H9 (cell line): ENCODE measurements at regions not wholly inside any gene's neighbourhood (a gene's known extent, or its start where the extent isn't known, plus 50 kb on each side); places are given as distances from the start of the nearest gene placed in this dataset.
"Not testable (repeated sequence)": the region's sequence is repeated elsewhere in the genome, so short reads cannot be mapped to it uniquely, and the experiment has no call there.

ENCODE experiments used
- DNase-seq: peaks from one replicate; pipeline ENCODE4 v3.0.0-alpha.2; 2017
- H2AFZ ChIP-seq: one replicate; pipeline ENCODE4 v1.6.1; 2013; ENCODE audit warnings: mild to moderate bottlenecking, low read length, control low read depth, moderate library complexity
- H2AK5ac ChIP-seq: 2 replicates; pipeline ENCODE4 v1.6.1; 2013; ENCODE audit warnings: low read length, control low read depth, mixed read lengths; ENCODE audit not compliant: insufficient read length
- H2BK120ac ChIP-seq: one replicate; pipeline ENCODE4 v1.6.1; 2013; ENCODE audit warnings: low read depth, mild to moderate bottlenecking, low read length, control low read depth, inconsistent platforms; ENCODE audit not compliant: poor library complexity, severe bottlenecking
- H2BK12ac ChIP-seq: 2 replicates; pipeline ENCODE4 v1.6.1; 2013; ENCODE audit warnings: low read length, control low read depth, mixed read lengths, low read depth; ENCODE audit not compliant: insufficient read length
- H2BK15ac ChIP-seq: 2 replicates; pipeline ENCODE4 v1.6.1; 2013; ENCODE audit warnings: low read depth, low read length, control low read depth
- H2BK20ac ChIP-seq: one replicate; pipeline ENCODE4 v1.6.1; 2013; ENCODE audit warnings: low read depth, mild to moderate bottlenecking, low read length, control low read depth, inconsistent platforms; ENCODE audit not compliant: poor library complexity, severe bottlenecking
- H2BK5ac ChIP-seq: 2 replicates; pipeline ENCODE4 v1.6.1; 2013; ENCODE audit warnings: low read length, control low read depth, mixed read lengths; ENCODE audit not compliant: insufficient read length
- H3K14ac ChIP-seq: 2 replicates; pipeline ENCODE4 v1.6.1; 2013; ENCODE audit warnings: low read length, control low read depth; ENCODE audit not compliant: insufficient read depth
- H3K18ac ChIP-seq: 2 replicates; pipeline ENCODE4 v1.6.1; 2013; ENCODE audit warnings: low read depth, mild to moderate bottlenecking, mixed read lengths, low read length, control low read depth; ENCODE audit not compliant: insufficient read length
- H3K23ac ChIP-seq: 2 replicates; pipeline ENCODE4 v1.6.1; 2013; ENCODE audit warnings: low read length, control low read depth, mixed read lengths, low read depth; ENCODE audit not compliant: insufficient read length
- H3K23me2 ChIP-seq: 2 replicates; pipeline ENCODE4 v1.6.1; 2013; ENCODE audit warnings: low read depth, mild to moderate bottlenecking, mixed read lengths, low read length, control low read depth; ENCODE audit not compliant: insufficient read length, poor library complexity, severe bottlenecking
- H3K27ac ChIP-seq: 2 replicates; pipeline ENCODE4 v1.5.1; 2013; ENCODE audit warnings: low read length, control low read depth, mixed read lengths, low read depth; ENCODE audit not compliant: insufficient read length
- H3K27me3 ChIP-seq: 2 replicates; pipeline ENCODE4 v1.6.1; 2013; ENCODE audit warnings: low read length, control low read depth, inconsistent platforms; ENCODE audit not compliant: insufficient read depth
- H3K4ac ChIP-seq: 2 replicates; pipeline ENCODE4 v1.6.1; 2013; ENCODE audit warnings: low read depth, mild to moderate bottlenecking, control low read depth, inconsistent platforms, low read length, moderate library complexity
- H3K4me1 ChIP-seq: 2 replicates; pipeline ENCODE4 v1.6.1; 2013; ENCODE audit warnings: low read length, control low read depth, inconsistent platforms; ENCODE audit not compliant: insufficient read depth
- H3K4me2 ChIP-seq: 2 replicates; pipeline ENCODE4 v1.6.1; 2013; ENCODE audit warnings: low read length, control low read depth, mixed read lengths; ENCODE audit not compliant: insufficient read length, insufficient read depth
- H3K56ac ChIP-seq: 2 replicates; pipeline ENCODE4 v1.6.1; 2013; ENCODE audit warnings: low read depth, mild to moderate bottlenecking, mixed read lengths, low read length, control low read depth; ENCODE audit not compliant: insufficient read length
- H3K79me1 ChIP-seq: 2 replicates; pipeline ENCODE4 v1.6.1; 2013; ENCODE audit warnings: low read depth, mild to moderate bottlenecking, moderate library complexity, low read length, control low read depth, inconsistent platforms; ENCODE audit not compliant: insufficient read depth, poor library complexity, severe bottlenecking
- H3K79me2 ChIP-seq: 2 replicates; pipeline ENCODE4 v1.6.1; 2013; ENCODE audit warnings: low read length, control low read depth, inconsistent platforms; ENCODE audit not compliant: insufficient read depth
- H3K9ac ChIP-seq: 2 replicates; pipeline ENCODE4 v1.6.1; 2013; ENCODE audit warnings: low read length, control low read depth, mixed read lengths; ENCODE audit not compliant: insufficient read length; ENCODE audit errors: extremely low read depth
- H3K9me3 ChIP-seq: one replicate; pipeline ENCODE4 v1.6.1; 2013; ENCODE audit warnings: low read depth, low read length, inconsistent platforms; ENCODE audit not compliant: control insufficient read depth
- H3T11ph ChIP-seq: one replicate; pipeline ENCODE4 v1.6.1; 2013; ENCODE audit warnings: mild to moderate bottlenecking, low read length, control low read depth, inconsistent platforms
- H4K20me1 ChIP-seq: one replicate; pipeline ENCODE4 v1.6.1; 2013; ENCODE audit not compliant: control insufficient read depth, insufficient read length, insufficient read depth
- H4K5ac ChIP-seq: 2 replicates; pipeline ENCODE4 v1.6.1; 2013; ENCODE audit warnings: low read depth, mild to moderate bottlenecking, mixed read lengths, low read length, control low read depth; ENCODE audit not compliant: insufficient read length
- H4K8ac ChIP-seq: replicated peaks from 2 replicates; pipeline ENCODE4 v1.6.1; 2013; ENCODE audit warnings: low read length, control low read depth, mixed read lengths, low read depth; ENCODE audit not compliant: insufficient read length
- H4K91ac ChIP-seq: 2 replicates; pipeline ENCODE4 v1.6.1; 2013; ENCODE audit warnings: low read depth, mild to moderate bottlenecking, moderate library complexity, mixed read lengths, low read length, control low read depth; ENCODE audit not compliant: insufficient read length
- H3K27ac Mint-ChIP-seq, 3 experiments: 2 replicates in 2 of 3; 3 replicates in 1 of 3; pipeline ENCODE4 v1.8.0; 2020 to 2021; ENCODE audit warnings: mixed read lengths in 3 of 3, mild to moderate bottlenecking in 1 of 3, moderate library complexity in 1 of 3
- H3K27me3 Mint-ChIP-seq: 2 replicates; pipeline ENCODE4 v1.8.0; 2021; ENCODE audit warnings: low read depth, mild to moderate bottlenecking, moderate library complexity, mixed read lengths
- H3K36me3 Mint-ChIP-seq, 3 experiments: 2 replicates in 2 of 3; 3 replicates in 1 of 3; pipeline ENCODE4 v1.8.0; 2020 to 2021; ENCODE audit warnings: low read depth in 3 of 3, mixed read lengths in 3 of 3; ENCODE audit not compliant: insufficient read depth in 1 of 3
- H3K4me1 Mint-ChIP-seq, 2 experiments: 2 replicates each; pipeline ENCODE4 v1.8.0; 2020; ENCODE audit warnings: mixed read lengths in 2 of 2
- H3K4me3 Mint-ChIP-seq, 2 experiments: 2 replicates in 1 of 2; 3 replicates in 1 of 2; pipeline ENCODE4 v1.8.0; 2020 to 2021; ENCODE audit warnings: mild to moderate bottlenecking in 2 of 2, mixed read lengths in 2 of 2, moderate library complexity in 1 of 2
- H3K9me3 Mint-ChIP-seq, 2 experiments: 2 replicates in 1 of 2; 3 replicates in 1 of 2; pipeline ENCODE4 v1.8.0; 2020; ENCODE audit warnings: mild to moderate bottlenecking in 2 of 2, mixed read lengths in 2 of 2, moderate library complexity in 1 of 2
- WGBS: extraction: QIAGEN DNeasy Blood & Tissue Kit; methylation state at CpG from one replicate; pipeline ENCODE4 v1.1.7; 2013; ENCODE audit warnings: missing lambda C conversion rate, low lambda C conversion rate, mixed read lengths; ENCODE audit not compliant: insufficient read length; ENCODE audit errors: extremely low coverage; 5-methylcytosine and 5-hydroxymethylcytosine counted together
- TF ChIP-seq, protein P1 (sequence below): fragments of 200-600 bp; sonication (generic); conservative IDR thresholded peaks from 3 replicates; pipeline ENCODE4 v1.8.0; 2021; ENCODE audit warnings: antibody characterized with exemption, mild to moderate bottlenecking

DNA sequence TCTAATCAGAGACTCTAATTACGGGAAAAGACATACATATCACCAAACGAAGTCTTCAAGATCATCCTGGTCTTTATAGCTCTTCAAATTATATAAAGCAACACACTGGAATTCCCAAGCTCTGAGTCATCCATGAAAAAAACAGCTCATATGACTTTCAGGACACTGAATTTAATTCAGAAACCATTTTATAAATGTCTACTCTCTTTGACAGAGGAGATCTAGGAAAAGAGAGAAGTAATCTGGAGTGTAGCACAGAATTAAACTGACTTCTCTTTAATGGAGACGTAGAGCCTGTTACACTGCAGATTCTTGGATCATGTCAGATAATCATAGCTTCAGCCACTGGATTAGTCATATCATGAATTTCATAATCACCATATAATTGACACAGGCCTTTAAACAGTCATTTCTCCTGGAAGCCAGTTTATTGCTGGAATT is 86.8 kb upstream of the WSB1 start:
- H3K27me3 Mint-ChIP-seq: no peaks in the 10 kb centered on the region
- Histone ChIP-seq H3K23ac (no peak overlapping the region), H2BK15ac (no peak overlapping the region), H4K20me1 (no peaks in the 10 kb centered on the region), H3K14ac (no peak overlapping the region), H3K4me1 (no peaks in the 10 kb centered on the region), H3K9me3 (peaks cover 44% of the 10 kb centered on the region), H3K56ac (no peak overlapping the region), H2BK20ac (no peak overlapping the region), H4K91ac (no peak overlapping the region), H3K27me3 (no peaks in the 10 kb centered on the region), H3T11ph (no peak overlapping the region), H2AFZ (no peak overlapping the region), H4K5ac (no peak overlapping the region), H3K79me2 (no peaks in the 10 kb centered on the region), H3K4ac (no peak overlapping the region), H4K8ac (no peak overlapping the region), H2BK120ac (no peak overlapping the region), H3K9ac (no peak overlapping the region), H3K18ac (no peak overlapping the region), H3K27ac (no peak overlapping the region), H2BK12ac (no peak overlapping the region), H2AK5ac (no peak overlapping the region), H3K79me1 (no peaks in the 10 kb centered on the region), H3K4me2 (no peak overlapping the region), H2BK5ac (no peak overlapping the region), H3K23me2 (no peaks in the 10 kb centered on the region)
- no peak overlapping the region for H3K27ac Mint-ChIP-seq
- WGBS: no CpG with 5 or more reads among the region's 3 CpGs
- no peak for DNase-seq
- H3K36me3 Mint-ChIP-seq: peaks cover 0 to 2% (median 0%) of the 10 kb centered on the region in 3 experiments; a peak in 3 of 7 replicates
- H3K4me3 Mint-ChIP-seq: no peak overlapping the region
- peaks cover 56 to 72% of the 10 kb centered on the region in 2 experiments for H3K9me3 Mint-ChIP-seq
- TF ChIP-seq, protein P1, sequence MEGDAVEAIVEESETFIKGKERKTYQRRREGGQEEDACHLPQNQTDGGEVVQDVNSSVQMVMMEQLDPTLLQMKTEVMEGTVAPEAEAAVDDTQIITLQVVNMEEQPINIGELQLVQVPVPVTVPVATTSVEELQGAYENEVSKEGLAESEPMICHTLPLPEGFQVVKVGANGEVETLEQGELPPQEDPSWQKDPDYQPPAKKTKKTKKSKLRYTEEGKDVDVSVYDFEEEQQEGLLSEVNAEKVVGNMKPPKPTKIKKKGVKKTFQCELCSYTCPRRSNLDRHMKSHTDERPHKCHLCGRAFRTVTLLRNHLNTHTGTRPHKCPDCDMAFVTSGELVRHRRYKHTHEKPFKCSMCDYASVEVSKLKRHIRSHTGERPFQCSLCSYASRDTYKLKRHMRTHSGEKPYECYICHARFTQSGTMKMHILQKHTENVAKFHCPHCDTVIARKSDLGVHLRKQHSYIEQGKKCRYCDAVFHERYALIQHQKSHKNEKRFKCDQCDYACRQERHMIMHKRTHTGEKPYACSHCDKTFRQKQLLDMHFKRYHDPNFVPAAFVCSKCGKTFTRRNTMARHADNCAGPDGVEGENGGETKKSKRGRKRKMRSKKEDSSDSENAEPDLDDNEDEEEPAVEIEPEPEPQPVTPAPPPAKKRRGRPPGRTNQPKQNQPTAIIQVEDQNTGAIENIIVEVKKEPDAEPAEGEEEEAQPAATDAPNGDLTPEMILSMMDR: no peak
- no peaks in the 10 kb centered on the region for H3K4me1 Mint-ChIP-seq

DNA sequence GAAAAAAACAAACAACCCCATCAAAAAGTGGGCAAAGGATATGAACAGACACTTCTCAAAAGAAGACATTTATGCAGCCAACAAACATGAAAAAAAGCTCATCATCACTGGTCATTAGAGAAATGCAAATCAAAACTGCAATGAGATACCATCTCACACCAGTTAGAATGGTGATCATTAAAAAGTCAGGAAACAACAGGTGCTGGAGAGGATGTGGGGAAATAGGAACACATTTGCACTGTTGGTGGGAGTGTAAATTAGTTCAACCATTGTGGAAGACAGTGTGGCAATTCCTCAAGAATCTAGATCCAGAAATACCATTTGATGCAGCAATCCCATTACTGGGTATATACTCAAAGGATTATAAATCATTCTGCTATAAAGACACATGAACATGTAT is 85.5 kb upstream of the WSB1 start:
- H3K27ac Mint-ChIP-seq, H3K14ac ChIP-seq, H4K8ac ChIP-seq, H3K4me3 Mint-ChIP-seq, H2BK12ac ChIP-seq, H3K36me3 Mint-ChIP-seq, H3K27me3 Mint-ChIP-seq, H3K27ac ChIP-seq, H4K5ac ChIP-seq, H3K18ac ChIP-seq, H3K56ac ChIP-seq, H2BK15ac ChIP-seq, H3K23ac ChIP-seq, H4K20me1 ChIP-seq, H3K4ac ChIP-seq, H3K4me1 ChIP-seq, H3T11ph ChIP-seq, H2BK120ac ChIP-seq, H3K79me1 ChIP-seq, H3K23me2 ChIP-seq, H2BK5ac ChIP-seq, H2BK20ac ChIP-seq, H3K4me2 ChIP-seq, H3K9ac ChIP-seq, H3K4me1 Mint-ChIP-seq, DNase-seq, H3K79me2 ChIP-seq, H2AK5ac ChIP-seq, H3K27me3 ChIP-seq, H2AFZ ChIP-seq, H4K91ac ChIP-seq: not testable (repeated sequence)
- peaks cover 33% of the 10 kb centered on the region for H3K9me3 ChIP-seq
- H3K9me3 Mint-ChIP-seq: peaks cover 51 to 66% of the 10 kb centered on the region in 2 experiments
